ENCODE measurements at regions not wholly inside any gene's neighbourhood (a gene's known extent, or its start where the extent isn't known, plus 50 kb on each side); places are given as distances from the start of the nearest gene placed in this dataset.

- H3K23me2 ChIP-seq (ENCODE audit: insufficient read length, low read depth, low read length, poor library complexity, severe bottlenecking): no peaks in the 10 kb centered on the region
Measured at GRCh38 chr9:75699625-75700251, 190.7 kb upstream of the PCSK5 start.

More at GRCh38 chr9:75699625-75700251, 190.7 kb upstream of the PCSK5 start:
- peaks cover 0 to 2% of the 10 kb centered on the region in 2 experiments; a peak in 1 of 5 replicates for H3K9me3 Mint-ChIP-seq
- no peak overlapping the region for H4K91ac ChIP-seq (ENCODE audit: insufficient read length, low read depth, low read length)
- H3K4ac ChIP-seq (ENCODE audit: low read depth, low read length): no peak overlapping the region
- no peak overlapping the region for H4K8ac ChIP-seq (replicated peaks; ENCODE audit: insufficient read length, low read depth, low read length)
- no peaks in the 10 kb centered on the region for H3K79me1 ChIP-seq (ENCODE audit: insufficient read depth, low read depth, low read length, poor library complexity, severe bottlenecking)
- H3K4me3 Mint-ChIP-seq: no peak overlapping the region
- TF ChIP-seq CTCF (conservative IDR thresholded peaks at IDR 0.05): no peak
- H2BK5ac ChIP-seq (ENCODE audit: insufficient read length, low read length): no peak overlapping the region
- H3K79me2 ChIP-seq (ENCODE audit: insufficient read depth, low read length): no peaks in the 10 kb centered on the region
- no peak overlapping the region for H2BK120ac ChIP-seq (ENCODE audit: low read depth, low read length, poor library complexity, severe bottlenecking)
- no peak overlapping the region for H3K23ac ChIP-seq (ENCODE audit: insufficient read length, low read depth, low read length)
- H3K56ac ChIP-seq (ENCODE audit: insufficient read length, low read depth, low read length): no peak overlapping the region
- H3K9me3 ChIP-seq (ENCODE audit: control insufficient read depth, low read depth, low read length): no peaks in the 10 kb centered on the region
- WGBS (ENCODE audit: extremely low coverage, insufficient read length, low lambda C conversion rate): no CpG with 5 or more reads among the region's 1 CpG
- H3K27ac Mint-ChIP-seq: peak overlapping the region in 1 of 3 experiments; percentile 59; a peak in 1 of 7 replicates
- H3K4me1 ChIP-seq (ENCODE audit: insufficient read depth, low read length): no peaks in the 10 kb centered on the region
- H2BK20ac ChIP-seq (ENCODE audit: low read depth, low read length, poor library complexity, severe bottlenecking): no peak overlapping the region
- H3K27me3 ChIP-seq (ENCODE audit: insufficient read depth, low read length): no peaks in the 10 kb centered on the region
- H3K18ac ChIP-seq (ENCODE audit: insufficient read length, low read depth, low read length): no peak overlapping the region
- peaks cover 0 to 4% of the 10 kb centered on the region in 2 experiments; a peak in 1 of 4 replicates for H3K4me1 Mint-ChIP-seq
- H3K9ac ChIP-seq (ENCODE audit: extremely low read depth, insufficient read length, low read length): no peak overlapping the region
- H3K27me3 Mint-ChIP-seq (ENCODE audit: low read depth): no peaks in the 10 kb centered on the region
- H3K4me2 ChIP-seq (ENCODE audit: insufficient read depth, insufficient read length, low read length): no peak overlapping the region
- H2BK15ac ChIP-seq (ENCODE audit: low read depth, low read length): no peak overlapping the region
- no peak overlapping the region for H2BK12ac ChIP-seq (ENCODE audit: insufficient read length, low read depth, low read length)
- no peaks in the 10 kb centered on the region for H4K20me1 ChIP-seq (ENCODE audit: control insufficient read depth, insufficient read depth, insufficient read length)
- H3K36me3 Mint-ChIP-seq (ENCODE audit: insufficient read depth in 1 of 3, low read depth in 3 of 3): peaks cover 0 to 1% (median 0%) of the 10 kb centered on the region in 3 experiments; a peak in 1 of 7 replicates
- H2AFZ ChIP-seq (ENCODE audit: low read length): no peak overlapping the region
- no peak overlapping the region for H3T11ph ChIP-seq (ENCODE audit: low read length)
- no peak overlapping the region for H3K14ac ChIP-seq (ENCODE audit: insufficient read depth, low read length)
- H4K5ac ChIP-seq (ENCODE audit: insufficient read length, low read depth, low read length): no peak overlapping the region
- DNase-seq: no peak
- H3K27ac ChIP-seq (ENCODE audit: insufficient read length, low read depth, low read length): no peak overlapping the region
- H2AK5ac ChIP-seq (ENCODE audit: insufficient read length, low read length): no peak overlapping the region

All from H9 (cell line).